ENCODE measurements at regions not wholly inside any gene's neighbourhood (a gene's known extent, or its start where the extent isn't known, plus 50 kb on each side); places are given as distances from the start of the nearest gene placed in this dataset.

- TF ChIP-seq POLR2A (IDR thresholded peaks at IDR 0.05) = no peak
- TF ChIP-seq, protein P1, sequence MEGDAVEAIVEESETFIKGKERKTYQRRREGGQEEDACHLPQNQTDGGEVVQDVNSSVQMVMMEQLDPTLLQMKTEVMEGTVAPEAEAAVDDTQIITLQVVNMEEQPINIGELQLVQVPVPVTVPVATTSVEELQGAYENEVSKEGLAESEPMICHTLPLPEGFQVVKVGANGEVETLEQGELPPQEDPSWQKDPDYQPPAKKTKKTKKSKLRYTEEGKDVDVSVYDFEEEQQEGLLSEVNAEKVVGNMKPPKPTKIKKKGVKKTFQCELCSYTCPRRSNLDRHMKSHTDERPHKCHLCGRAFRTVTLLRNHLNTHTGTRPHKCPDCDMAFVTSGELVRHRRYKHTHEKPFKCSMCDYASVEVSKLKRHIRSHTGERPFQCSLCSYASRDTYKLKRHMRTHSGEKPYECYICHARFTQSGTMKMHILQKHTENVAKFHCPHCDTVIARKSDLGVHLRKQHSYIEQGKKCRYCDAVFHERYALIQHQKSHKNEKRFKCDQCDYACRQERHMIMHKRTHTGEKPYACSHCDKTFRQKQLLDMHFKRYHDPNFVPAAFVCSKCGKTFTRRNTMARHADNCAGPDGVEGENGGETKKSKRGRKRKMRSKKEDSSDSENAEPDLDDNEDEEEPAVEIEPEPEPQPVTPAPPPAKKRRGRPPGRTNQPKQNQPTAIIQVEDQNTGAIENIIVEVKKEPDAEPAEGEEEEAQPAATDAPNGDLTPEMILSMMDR (IDR thresholded peaks at IDR 0.05) = no peak
- no peak for TF ChIP-seq EP300 (IDR thresholded peaks at IDR 0.05)
These were observed 168.7 kb upstream of the BMPER start for GRCh38 chr7:33736521-33737221.
